DND-41 (cell line): ENCODE measurements at regions not wholly inside any gene's neighbourhood (a gene's known extent, or its start where the extent isn't known, plus 50 kb on each side); places are given as distances from the start of the nearest gene placed in this dataset.

Experiments
- CTCF ChIP-seq: IDR thresholded peaks from 2 replicates; pipeline ENCODE4 v1.5.1; 2012; ENCODE audit warnings: borderline replicate concordance, low read length, moderate library complexity, mild to moderate bottlenecking; ENCODE audit not compliant: poor library complexity, severe bottlenecking; ENCODE audit errors: extremely low read depth
- EZH2 ChIP-seq: IDR thresholded peaks from 3 replicates; pipeline ENCODE4 v1.6.1; 2012; ENCODE audit warnings: borderline replicate concordance, low read depth, mild to moderate bottlenecking, moderate library complexity, low read length, inconsistent platforms; ENCODE audit not compliant: severe bottlenecking

GRCh38 chr2:220002251-220002650 lies 374.8 kb downstream of the SLC4A3 start:
- TF ChIP-seq CTCF (no peak), EZH2 (peak; percentile 21)
